KOPT-K1 (cell line): ENCODE measurements at regions not wholly inside any gene's neighbourhood (a gene's known extent, or its start where the extent isn't known, plus 50 kb on each side); places are given as distances from the start of the nearest gene placed in this dataset.

Experiments
- H3K27ac ChIP-seq: fragments of 200-600 bp; sonication (generic); 2 replicates; pipeline ENCODE4 v1.5.1; 2016; ENCODE audit warnings: antibody characterized with exemption, mild to moderate bottlenecking, low read depth, low read length; ENCODE audit not compliant: poor library complexity, severe bottlenecking
- H3K36me3 ChIP-seq: fragments of 200-600 bp; sonication (generic); 2 replicates; pipeline ENCODE4 v1.5.1; 2017; ENCODE audit warnings: antibody characterized with exemption, mild to moderate bottlenecking, low read length, moderate library complexity; ENCODE audit not compliant: insufficient read depth
- H3K9me3 ChIP-seq: fragments of 200-600 bp; sonication (generic); 2 replicates; pipeline ENCODE4 v1.5.1; 2017; ENCODE audit warnings: antibody characterized with exemption, low read length, mild to moderate bottlenecking; ENCODE audit not compliant: insufficient read depth, poor library complexity, severe bottlenecking

DNA sequence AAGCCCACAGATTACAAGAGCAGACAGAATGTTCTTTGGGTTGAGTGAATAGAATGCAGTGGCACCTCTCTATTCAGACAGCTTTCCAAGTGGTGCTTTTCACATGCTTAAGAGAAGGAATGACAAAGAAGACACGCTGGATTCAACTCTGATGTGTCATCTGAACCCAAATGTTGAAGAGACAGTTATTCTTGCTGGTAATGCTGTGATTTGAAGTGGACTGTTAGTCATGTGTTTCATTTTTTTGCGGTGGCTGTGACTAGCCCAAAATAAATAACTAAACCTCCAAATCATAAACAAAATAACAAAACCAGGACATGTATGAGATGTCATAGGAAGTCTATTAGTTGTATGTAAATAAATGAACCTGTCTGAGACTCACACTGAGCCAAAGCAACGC lies 391.8 kb upstream of the PRICKLE1 start:
- Histone ChIP-seq H3K36me3 (no peaks in the 10 kb centered on the region), H3K27ac (no peak overlapping the region), H3K9me3 (no peaks in the 10 kb centered on the region)

GRCh38 chr12:42980441-42980840 lies 390.9 kb upstream of the PRICKLE1 start:
- Histone ChIP-seq H3K27ac (no peak overlapping the region), H3K36me3 (no peaks in the 10 kb centered on the region), H3K9me3 (no peaks in the 10 kb centered on the region)

DNA sequence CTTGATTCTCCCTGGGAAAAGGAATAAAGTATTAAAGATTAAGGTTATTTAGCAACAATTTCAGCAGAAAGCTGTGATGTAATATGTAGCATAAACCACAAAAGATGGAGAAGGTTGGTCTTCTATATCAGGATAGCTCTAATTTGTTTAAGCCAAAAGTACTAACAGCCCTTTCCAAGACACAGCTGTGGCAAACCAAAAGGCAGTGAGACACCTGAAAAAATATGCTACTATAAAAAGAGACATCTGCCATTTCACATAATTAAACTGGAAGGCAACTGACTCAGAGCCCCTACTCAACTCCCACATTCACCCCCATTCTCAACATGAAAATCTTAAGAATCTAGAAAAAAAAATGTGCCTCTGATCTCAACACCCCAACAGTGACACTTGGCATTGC lies 390.2 kb upstream of the PRICKLE1 start:
- Histone ChIP-seq H3K9me3 (no peaks in the 10 kb centered on the region), H3K27ac (no peak overlapping the region), H3K36me3 (no peaks in the 10 kb centered on the region)

GRCh38 chr12:42978708-42979107 lies 389.2 kb upstream of the PRICKLE1 start:
- Histone ChIP-seq H3K36me3 (no peaks in the 10 kb centered on the region), H3K9me3 (no peaks in the 10 kb centered on the region), H3K27ac (no peak overlapping the region)

DNA sequence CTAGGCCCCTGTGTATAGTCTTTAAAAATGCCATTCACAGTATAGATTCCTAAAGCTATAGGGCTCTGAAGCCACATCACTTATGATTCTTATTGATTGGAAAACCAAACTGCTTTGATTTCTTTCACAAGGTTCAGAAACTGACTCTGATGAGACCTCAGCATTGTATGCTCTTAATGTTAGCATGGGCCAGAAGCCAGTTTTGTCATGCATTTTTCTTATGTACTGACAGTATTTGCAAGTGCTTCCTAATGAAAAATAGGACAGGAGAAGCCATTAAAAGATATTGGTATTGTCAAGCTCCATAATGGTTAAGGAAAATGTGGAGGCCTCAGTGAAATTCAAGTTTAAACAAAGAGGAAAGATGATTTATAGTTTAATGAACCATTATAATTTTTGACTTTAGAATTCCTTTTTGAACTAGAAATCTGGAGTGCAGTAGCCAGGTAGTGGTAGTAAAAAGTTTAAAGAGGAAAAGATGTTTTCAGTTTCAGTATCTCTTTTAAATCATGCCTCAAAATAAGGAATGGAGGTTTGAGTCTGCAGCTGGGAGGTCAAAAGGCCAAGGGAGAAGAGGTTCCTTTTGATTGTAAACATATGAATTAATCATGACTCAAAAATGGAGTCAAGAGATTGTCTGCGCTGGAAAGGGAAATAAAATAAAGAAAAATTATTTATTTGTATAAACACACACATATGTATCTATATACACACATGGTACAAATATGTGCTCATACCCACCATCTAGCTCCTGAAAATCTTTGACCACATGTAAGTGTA lies 388.1 kb upstream of the PRICKLE1 start:
- Histone ChIP-seq H3K36me3 (no peaks in the 10 kb centered on the region), H3K9me3 (no peaks in the 10 kb centered on the region), H3K27ac (no peak overlapping the region)

GRCh38 chr12:42976620-42977019 lies 387.1 kb upstream of the PRICKLE1 start:
- no peaks in the 10 kb centered on the region for H3K9me3 ChIP-seq
- no peaks in the 10 kb centered on the region for H3K36me3 ChIP-seq
- H3K27ac ChIP-seq: no peak overlapping the region

DNA sequence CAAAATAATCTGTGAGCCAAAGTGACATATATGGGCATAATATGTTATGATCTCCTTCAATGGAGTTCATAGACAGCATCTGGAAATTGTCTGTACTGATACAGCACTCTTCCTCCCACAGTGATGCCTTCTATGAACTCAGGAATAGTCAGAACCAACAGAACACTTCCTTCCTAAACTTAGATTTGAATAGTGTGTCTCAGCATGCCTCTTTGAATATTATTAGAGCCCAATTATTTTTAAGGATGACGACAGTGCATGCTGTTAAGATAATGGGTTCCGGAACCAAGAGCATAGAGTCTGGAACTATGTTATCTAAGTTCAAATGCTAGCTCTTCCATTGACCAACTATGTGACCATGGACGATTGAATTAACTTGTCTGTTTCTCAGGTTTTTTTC lies 386.6 kb upstream of the PRICKLE1 start:
- Histone ChIP-seq H3K9me3 (no peaks in the 10 kb centered on the region), H3K36me3 (no peaks in the 10 kb centered on the region), H3K27ac (no peak overlapping the region)

DNA sequence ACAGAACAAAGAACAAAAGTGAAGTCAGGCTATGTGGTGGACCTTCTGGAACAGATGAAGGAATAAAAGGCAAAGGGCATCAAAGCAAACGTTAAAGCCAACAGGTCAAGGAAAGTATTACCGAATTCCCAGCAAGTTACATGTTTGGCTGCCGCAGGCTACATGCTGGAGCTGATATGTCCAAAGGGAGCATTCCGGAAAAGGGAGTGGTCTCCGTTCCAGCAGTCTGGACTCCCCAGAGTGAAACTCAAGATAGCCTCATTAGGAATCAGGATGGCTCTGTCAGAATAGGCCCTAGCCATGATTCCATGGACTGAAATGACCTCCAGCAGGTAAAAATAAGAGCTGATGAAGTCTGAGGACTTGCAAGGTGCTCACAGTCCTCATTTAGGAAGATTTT lies 379.8 kb upstream of the PRICKLE1 start:
- Histone ChIP-seq H3K36me3 (no peaks in the 10 kb centered on the region), H3K27ac (no peak overlapping the region), H3K9me3 (no peaks in the 10 kb centered on the region)

- Histone ChIP-seq H3K27ac (no peak overlapping the region), H3K9me3 (no peaks in the 10 kb centered on the region)
Observed at GRCh38 chr12:42968426-42968825, 378.9 kb upstream of the PRICKLE1 start.

GRCh38 chr12:42967850-42968249 lies 378.3 kb upstream of the PRICKLE1 start:
- no peaks in the 10 kb centered on the region for H3K9me3 ChIP-seq
- H3K27ac ChIP-seq: no peak overlapping the region

More at GRCh38 chr12:42968426-42968825, 378.9 kb upstream of the PRICKLE1 start:
- H3K36me3 ChIP-seq: no peaks in the 10 kb centered on the region

DNA sequence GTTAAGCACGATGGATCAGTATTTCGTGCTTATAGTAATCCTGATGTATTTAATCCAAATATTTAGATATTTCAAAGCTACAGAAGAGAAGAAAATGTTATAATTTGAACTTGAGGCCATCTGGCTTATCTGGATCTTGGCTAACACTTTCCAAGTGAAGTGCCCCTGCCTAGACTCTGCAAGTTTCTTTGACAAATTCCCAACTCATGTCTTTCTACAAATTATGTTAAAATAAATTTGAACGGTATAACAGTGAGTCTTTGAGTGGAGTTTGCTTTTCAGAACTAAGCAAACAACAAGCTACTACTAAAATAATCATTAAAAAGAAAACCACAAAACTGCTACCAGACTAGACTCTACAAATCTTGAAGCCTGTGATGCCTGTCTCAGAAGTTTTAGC lies 374.4 kb upstream of the PRICKLE1 start:
- Histone ChIP-seq H3K9me3 (no peaks in the 10 kb centered on the region), H3K36me3 (no peaks in the 10 kb centered on the region), H3K27ac (no peak overlapping the region)

More at GRCh38 chr12:42967850-42968249, 378.3 kb upstream of the PRICKLE1 start:
- no peaks in the 10 kb centered on the region for H3K36me3 ChIP-seq

DNA sequence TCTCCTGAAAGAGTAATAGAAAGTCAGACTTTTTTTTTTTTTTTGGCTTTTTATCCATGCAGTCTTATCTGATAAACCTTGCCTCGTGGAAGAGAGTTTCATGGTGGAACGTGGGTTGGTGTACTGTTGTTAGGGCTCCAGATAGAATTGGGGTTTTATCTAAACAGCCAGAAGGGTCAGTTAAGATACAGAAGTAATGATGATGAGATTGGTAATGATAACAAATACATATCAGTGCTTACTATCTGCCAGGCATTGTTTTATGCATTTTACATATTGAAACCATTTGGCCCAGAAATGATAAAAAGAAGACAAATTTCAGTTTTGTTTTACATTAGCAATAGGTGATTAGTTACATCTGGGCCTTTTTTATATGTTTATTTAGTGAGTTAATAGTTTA lies 372.8 kb upstream of the PRICKLE1 start:
- Histone ChIP-seq H3K36me3 (no peaks in the 10 kb centered on the region), H3K27ac (no peak overlapping the region), H3K9me3 (no peaks in the 10 kb centered on the region)

GRCh38 chr12:42961395-42961794 lies 371.8 kb upstream of the PRICKLE1 start:
- Histone ChIP-seq H3K9me3 (no peaks in the 10 kb centered on the region), H3K36me3 (no peaks in the 10 kb centered on the region), H3K27ac (no peak overlapping the region)

GRCh38 chr12:42960087-42960527 lies 370.6 kb upstream of the PRICKLE1 start:
- Histone ChIP-seq H3K27ac (no peak overlapping the region), H3K9me3 (no peaks in the 10 kb centered on the region), H3K36me3 (no peaks in the 10 kb centered on the region)

- no peak overlapping the region for H3K27ac ChIP-seq
- no peaks in the 10 kb centered on the region for H3K9me3 ChIP-seq
- no peaks in the 10 kb centered on the region for H3K36me3 ChIP-seq
Observed at GRCh38 chr12:42958291-42958674, 368.7 kb upstream of the PRICKLE1 start.

GRCh38 chr12:42957561-42958290 lies 368.2 kb upstream of the PRICKLE1 start:
- no peaks in the 10 kb centered on the region for H3K9me3 ChIP-seq
- H3K27ac ChIP-seq: no peak overlapping the region
- no peaks in the 10 kb centered on the region for H3K36me3 ChIP-seq
